Endothelial cell of umbilical vein (primary cell): ENCODE measurements at regions not wholly inside any gene's neighbourhood (a gene's known extent, or its start where the extent isn't known, plus 50 kb on each side); places are given as distances from the start of the nearest gene placed in this dataset.

Experiments
- BruUV-seq: library from RNA; stranded (reverse); fragments of 400-500 nt; replicated peaks from 2 replicates; lab custom pipeline; 2021; lab: Mats Ljungman, UMichigan
- CTCF ChIA-PET: fragments of 300-600, 350-600 bp; sonication (Branson Sonifier 250); formaldehyde crosslinking; loops from one replicate; lab custom pipeline; 2021; ENCODE audit warnings: antibody characterized with exemption, inconsistent platforms; lab: Charles Lee
- POLR2A ChIA-PET: fragments of 300-600, 350-600 bp; sonication (Branson Sonifier 250); formaldehyde crosslinking; loops from one replicate; lab custom pipeline; 2021; ENCODE audit warnings: antibody characterized with exemption, inconsistent platforms; lab: Charles Lee
- DNase-seq: peaks from one replicate; pipeline ENCODE4 v3.0.0-alpha.2; 2011; ENCODE audit warnings: low read depth, low spot score
- FAIRE-seq: peaks from 2 replicates; lab custom pipeline; 2011; peaks lifted over from hg19 to GRCh38; lab: Jason Lieb, UNC
- H2AFZ ChIP-seq: 2 replicates; pipeline ENCODE4 v1.6.0; 2012; ENCODE audit warnings: low read depth, low read length, control low read depth, inconsistent platforms
- H3K27ac ChIP-seq: 2 replicates; pipeline ENCODE4 v1.5.1; 2011; ENCODE audit warnings: low read depth, mild to moderate bottlenecking, control low read depth, low read length, moderate library complexity; ENCODE audit not compliant: insufficient read depth
- H3K27me3 ChIP-seq, 2 experiments: 2 replicates each; pipeline versions ENCODE4 v1.6.0 to v1.6.1; 2011; ENCODE audit warnings: low read length in 2 of 2, mixed read lengths in 1 of 2; ENCODE audit not compliant: control insufficient read depth in 2 of 2, insufficient read depth in 2 of 2
- H3K36me3 ChIP-seq, 2 experiments: 2 replicates in 1 of 2; 3 replicates in 1 of 2; pipeline ENCODE4 v1.5.1; 2011; ENCODE audit warnings: low read length in 2 of 2, mild to moderate bottlenecking in 1 of 2, moderate library complexity in 1 of 2; ENCODE audit not compliant: control insufficient read depth in 2 of 2, insufficient read depth in 2 of 2; ENCODE audit errors: extremely low read depth in 1 of 2
- H3K4me1 ChIP-seq: 3 replicates; pipeline ENCODE4 v1.5.1; 2011; ENCODE audit warnings: mild to moderate bottlenecking, low read length; ENCODE audit not compliant: control insufficient read depth, insufficient read depth; ENCODE audit errors: extremely low read depth
- H3K4me2 ChIP-seq: 2 replicates; pipeline ENCODE4 v1.6.1; 2011; ENCODE audit warnings: low read length, control low read depth, mixed read lengths; ENCODE audit not compliant: insufficient read depth
- H3K4me3 ChIP-seq, 3 experiments: fragments of 200-600 bp in 1 of 3; sonication (generic), shearing (Covaris generic) in 1 of 3; replicated peaks in 1 of 3; 2 replicates each; pipeline ENCODE4 v1.5.1; 2011 to 2016; ENCODE audit warnings: control low read depth in 3 of 3, low read length in 3 of 3, mild to moderate bottlenecking in 2 of 3, inconsistent platforms in 1 of 3, low read depth in 1 of 3, moderate library complexity in 1 of 3; ENCODE audit not compliant: insufficient read depth in 1 of 3
- H3K79me2 ChIP-seq: 2 replicates; pipeline ENCODE4 v1.6.0; 2012; ENCODE audit warnings: low read length, inconsistent platforms; ENCODE audit not compliant: control insufficient read depth, insufficient read depth
- H3K9ac ChIP-seq: replicated peaks from 2 replicates; pipeline ENCODE3; 2011; ENCODE audit warnings: low read length, control low read depth; ENCODE audit not compliant: insufficient read depth; ENCODE audit errors: extremely low read depth
- H3K9me1 ChIP-seq: replicated peaks from 3 replicates; pipeline ENCODE4 v1.6.0; 2011; ENCODE audit warnings: mild to moderate bottlenecking, low read length; ENCODE audit not compliant: control insufficient read depth, insufficient read depth; ENCODE audit errors: extremely low read depth
- H3K9me3 ChIP-seq: replicated peaks from 2 replicates; pipeline ENCODE4 v1.5.1; 2012; ENCODE audit warnings: low read length, inconsistent platforms; ENCODE audit not compliant: control insufficient read depth, insufficient read depth
- H4K20me1 ChIP-seq: replicated peaks from 2 replicates; pipeline ENCODE3; 2011; ENCODE audit warnings: mild to moderate bottlenecking, low read length; ENCODE audit not compliant: control insufficient read depth, insufficient read depth; ENCODE audit errors: extremely low read depth
- EZH2 ChIP-seq: IDR thresholded peaks from 2 replicates; pipeline ENCODE4 v1.6.1; 2012; ENCODE audit warnings: borderline replicate concordance, low read depth, mild to moderate bottlenecking, moderate library complexity, low read length, inconsistent platforms; ENCODE audit not compliant: severe bottlenecking
- FOS ChIP-seq: IDR thresholded peaks from 2 replicates; pipeline ENCODE4 v1.6.1; 2011; ENCODE audit warnings: mild to moderate bottlenecking, low read length, moderate library complexity, borderline replicate concordance; ENCODE audit not compliant: insufficient read depth
- GATA2 ChIP-seq: IDR thresholded peaks from 2 replicates; pipeline ENCODE4 v1.7.0; 2011; ENCODE audit warnings: low read depth, mild to moderate bottlenecking, moderate library complexity, mixed read lengths, low read length; ENCODE audit not compliant: insufficient read length, insufficient read depth
- JUN ChIP-seq: IDR thresholded peaks from 2 replicates; pipeline ENCODE4 v1.6.1; 2011; ENCODE audit warnings: borderline replicate concordance, low read depth; ENCODE audit not compliant: insufficient read length, insufficient read depth
- MYC ChIP-seq: IDR thresholded peaks from one replicate; pipeline ENCODE4 v1.6.1; 2011; ENCODE audit warnings: mild to moderate bottlenecking, low read depth, low read length
- POLR2A ChIP-seq: IDR thresholded peaks from 2 replicates; pipeline ENCODE4 v1.6.1; 2012; ENCODE audit warnings: low read depth, mild to moderate bottlenecking, control low read depth, low read length
- POLR2AphosphoS5 ChIP-seq: IDR thresholded peaks from 2 replicates; pipeline ENCODE4 v1.6.1; 2012; ENCODE audit warnings: low read depth, mild to moderate bottlenecking, control low read depth, low read length, moderate library complexity; ENCODE audit not compliant: insufficient read depth
- dilution Hi-C: fragments of 300-500 bp; cut with MboI; formaldehyde crosslinking; loops from one replicate; pipeline ENCODE4 v1.15.0; 2019; ENCODE audit warnings: low sequenced_read_pairs; ENCODE audit not compliant: extremely low pct_ligation_motif_present
- intact Hi-C: fragments of 100-400 bp; cut with micrococcal nuclease; formaldehyde crosslinking; loops from one replicate; pipeline ENCODE4 v1.10.0; 2022
- TF ChIP-seq, protein P1 (sequence below): IDR thresholded peaks from 2 replicates; pipeline ENCODE4 v1.6.1; 2011; ENCODE audit not compliant: insufficient read depth, insufficient read length
- TF ChIP-seq, protein P2 (sequence below), 2 donors: IDR thresholded peaks; 1 replicate in 1 of 2; 2 replicates in 1 of 2; pipeline ENCODE4 v1.5.1; 2011; ENCODE audit warnings: low read length in 2 of 2, mild to moderate bottlenecking in 2 of 2, moderate library complexity in 2 of 2, control low read depth in 1 of 2, inconsistent platforms in 1 of 2, low read depth in 1 of 2; ENCODE audit not compliant: insufficient read depth in 1 of 2; ENCODE audit errors: extremely low read depth in 1 of 2

DNA sequence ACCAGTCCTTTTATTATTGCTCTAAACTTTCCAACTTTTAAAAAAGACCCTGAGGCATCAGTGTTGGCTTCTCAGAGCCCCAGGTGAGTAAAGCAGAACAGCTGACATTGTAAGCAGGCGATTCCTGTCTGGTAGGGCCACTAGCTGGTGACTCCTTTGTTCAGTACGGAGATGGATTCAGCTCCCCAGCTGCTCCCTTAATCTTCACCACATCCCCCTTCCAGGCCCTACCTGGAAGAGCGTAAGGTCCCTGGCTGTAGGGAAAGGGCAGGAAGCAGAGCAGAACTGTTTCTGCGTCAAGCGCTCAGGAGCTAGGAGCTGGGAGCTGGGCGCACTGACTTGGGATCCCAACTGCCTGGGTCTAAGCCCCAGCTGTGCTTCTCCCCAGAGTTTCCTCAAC is 203.7 kb upstream of the TAS2R1 start:
- no peaks in the 10 kb centered on the region for H3K36me3 ChIP-seq
- no peaks in the 10 kb centered on the region for H4K20me1 ChIP-seq
- H2AFZ ChIP-seq: no peak overlapping the region
- CTCF ChIA-PET: no interaction called here
- H3K9me3 ChIP-seq: no peaks in the 10 kb centered on the region
- TF ChIP-seq GATA2 (no peak), FOS (no peak), POLR2A (no peak), POLR2AphosphoS5 (no peak), MYC (no peak), EZH2 (no peak), JUN (no peak)
- TF ChIP-seq, protein P1, sequence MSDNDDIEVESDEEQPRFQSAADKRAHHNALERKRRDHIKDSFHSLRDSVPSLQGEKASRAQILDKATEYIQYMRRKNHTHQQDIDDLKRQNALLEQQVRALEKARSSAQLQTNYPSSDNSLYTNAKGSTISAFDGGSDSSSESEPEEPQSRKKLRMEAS: no peak
- TF ChIP-seq, protein P2, sequence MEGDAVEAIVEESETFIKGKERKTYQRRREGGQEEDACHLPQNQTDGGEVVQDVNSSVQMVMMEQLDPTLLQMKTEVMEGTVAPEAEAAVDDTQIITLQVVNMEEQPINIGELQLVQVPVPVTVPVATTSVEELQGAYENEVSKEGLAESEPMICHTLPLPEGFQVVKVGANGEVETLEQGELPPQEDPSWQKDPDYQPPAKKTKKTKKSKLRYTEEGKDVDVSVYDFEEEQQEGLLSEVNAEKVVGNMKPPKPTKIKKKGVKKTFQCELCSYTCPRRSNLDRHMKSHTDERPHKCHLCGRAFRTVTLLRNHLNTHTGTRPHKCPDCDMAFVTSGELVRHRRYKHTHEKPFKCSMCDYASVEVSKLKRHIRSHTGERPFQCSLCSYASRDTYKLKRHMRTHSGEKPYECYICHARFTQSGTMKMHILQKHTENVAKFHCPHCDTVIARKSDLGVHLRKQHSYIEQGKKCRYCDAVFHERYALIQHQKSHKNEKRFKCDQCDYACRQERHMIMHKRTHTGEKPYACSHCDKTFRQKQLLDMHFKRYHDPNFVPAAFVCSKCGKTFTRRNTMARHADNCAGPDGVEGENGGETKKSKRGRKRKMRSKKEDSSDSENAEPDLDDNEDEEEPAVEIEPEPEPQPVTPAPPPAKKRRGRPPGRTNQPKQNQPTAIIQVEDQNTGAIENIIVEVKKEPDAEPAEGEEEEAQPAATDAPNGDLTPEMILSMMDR (IDR thresholded peaks at IDR 0.05; ENCODE audit: extremely low read depth in 1 of 2, insufficient read depth in 1 of 2, low read depth in 1 of 2, low read length in 2 of 2): no peak
- H3K9me1 ChIP-seq: no peaks in the 10 kb centered on the region
- BruUV-seq: no TSS peak
- H3K27me3 ChIP-seq: no peaks in the 10 kb centered on the region
- intact Hi-C loops: no loop called here
- no peaks in the 10 kb centered on the region for H3K4me1 ChIP-seq
- dilution Hi-C loops: no loop called here
- no peak overlapping the region for H3K4me2 ChIP-seq
- H3K4me3 ChIP-seq: no peak overlapping the region
- DNase-seq: no peak
- no peak for FAIRE-seq
- H3K79me2 ChIP-seq: no peaks in the 10 kb centered on the region
- POLR2A ChIA-PET: no interaction called here
- H3K9ac ChIP-seq: no peak overlapping the region
- H3K27ac ChIP-seq: no peak overlapping the region
